T-helper 17 cell (primary cell): ENCODE measurements at regions not wholly inside any gene's neighbourhood (a gene's known extent, or its start where the extent isn't known, plus 50 kb on each side); places are given as distances from the start of the nearest gene placed in this dataset.

Experiments used
- ATAC-seq: fragments of 150-1000 bp; cut with Tn5 transposase; 2 replicates; pipeline ENCODE4 v1.10.0; 2021; ENCODE audit warnings: mild to moderate bottlenecking, moderate library complexity
- DNase-seq, 3 donors: peaks; one replicate each; pipeline versions ENCODE4 v3.0.0 to v3.0.0-alpha.2; 2020 to 2021
- H3K9me3 ChIP-seq: one replicate; pipeline ENCODE4 v1.7.0; 2013; ENCODE audit warnings: low read length, mild to moderate bottlenecking; ENCODE audit not compliant: control insufficient read depth, poor library complexity, severe bottlenecking
- H3K27ac Mint-ChIP-seq: one replicate; pipeline ENCODE4 v1.8.0; 2022; ENCODE audit warnings: mild to moderate bottlenecking, moderate library complexity, mixed read lengths
- H3K27me3 Mint-ChIP-seq: one replicate; pipeline ENCODE4 v1.8.0; 2022; ENCODE audit warnings: mixed read lengths
- H3K36me3 Mint-ChIP-seq: one replicate; pipeline ENCODE4 v1.8.0; 2022; ENCODE audit warnings: low read depth, mixed read lengths
- H3K4me1 Mint-ChIP-seq: one replicate; pipeline ENCODE4 v1.8.0; 2022; ENCODE audit warnings: mild to moderate bottlenecking, mixed read lengths
- H3K4me3 Mint-ChIP-seq: one replicate; pipeline ENCODE4 v1.8.0; 2022; ENCODE audit warnings: mild to moderate bottlenecking, moderate library complexity, mixed read lengths

DNA sequence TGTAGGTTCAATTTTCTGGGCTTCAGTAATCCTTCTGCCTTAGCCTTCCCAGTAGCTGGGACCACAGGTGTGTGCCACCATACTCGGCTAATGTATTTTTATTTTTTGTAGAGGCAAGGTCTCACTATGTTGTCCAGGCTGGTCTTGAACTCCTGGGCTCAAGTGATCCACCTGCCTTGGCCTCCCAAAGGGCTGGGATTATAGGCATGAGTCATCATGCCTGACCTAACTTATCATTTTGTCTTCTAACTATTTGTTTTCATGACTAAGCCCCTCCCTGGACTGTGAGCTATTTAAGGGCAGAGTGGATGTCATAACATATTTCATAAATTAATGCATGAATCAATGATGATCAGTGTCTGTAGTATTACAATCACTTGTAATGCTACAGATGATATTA lies 56.1 kb upstream of the PIAS1 start:
- H3K4me3 Mint-ChIP-seq = no peak overlapping the region
- no peak for DNase-seq
- no peaks in the 10 kb centered on the region for H3K4me1 Mint-ChIP-seq
- H3K36me3 Mint-ChIP-seq = no peaks in the 10 kb centered on the region
- peaks cover 14% of the 10 kb centered on the region for H3K27me3 Mint-ChIP-seq
- H3K27ac Mint-ChIP-seq = no peak overlapping the region
- H3K9me3 ChIP-seq = peaks cover 2% of the 10 kb centered on the region
- ATAC-seq = no peak

DNA sequence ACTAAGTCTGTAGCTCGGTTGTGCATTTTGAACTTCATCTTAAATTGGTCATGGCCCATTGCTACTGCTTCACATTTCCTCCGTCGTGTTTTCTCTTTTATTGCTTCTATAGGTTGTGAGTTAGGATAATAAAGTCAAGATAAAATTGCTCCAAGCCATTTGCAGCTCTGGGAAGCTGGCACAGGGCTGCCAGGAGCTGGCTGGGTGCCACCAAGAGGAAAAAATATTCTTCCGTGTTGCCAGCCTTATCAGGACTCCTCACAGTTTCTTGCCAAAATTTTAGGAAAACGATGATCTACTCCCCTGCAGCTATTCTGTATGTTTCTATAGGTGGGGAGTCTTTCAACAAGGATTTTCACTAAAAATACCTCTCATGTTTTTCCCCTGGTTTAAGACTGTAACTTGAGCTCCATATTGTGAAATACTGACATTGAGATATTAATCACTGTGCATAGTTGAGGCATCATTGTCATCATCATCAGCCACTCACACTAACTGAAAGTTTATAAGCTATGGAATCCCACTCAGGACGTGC lies 55.4 kb upstream of the PIAS1 start:
- H3K4me3 Mint-ChIP-seq = no peak overlapping the region
- H3K4me1 Mint-ChIP-seq = no peaks in the 10 kb centered on the region
- peaks cover 2% of the 10 kb centered on the region for H3K9me3 ChIP-seq
- ATAC-seq = no peak
- H3K36me3 Mint-ChIP-seq = no peaks in the 10 kb centered on the region
- DNase-seq = no peak
- H3K27ac Mint-ChIP-seq = no peak overlapping the region
- H3K27me3 Mint-ChIP-seq = peaks cover 14% of the 10 kb centered on the region

DNA sequence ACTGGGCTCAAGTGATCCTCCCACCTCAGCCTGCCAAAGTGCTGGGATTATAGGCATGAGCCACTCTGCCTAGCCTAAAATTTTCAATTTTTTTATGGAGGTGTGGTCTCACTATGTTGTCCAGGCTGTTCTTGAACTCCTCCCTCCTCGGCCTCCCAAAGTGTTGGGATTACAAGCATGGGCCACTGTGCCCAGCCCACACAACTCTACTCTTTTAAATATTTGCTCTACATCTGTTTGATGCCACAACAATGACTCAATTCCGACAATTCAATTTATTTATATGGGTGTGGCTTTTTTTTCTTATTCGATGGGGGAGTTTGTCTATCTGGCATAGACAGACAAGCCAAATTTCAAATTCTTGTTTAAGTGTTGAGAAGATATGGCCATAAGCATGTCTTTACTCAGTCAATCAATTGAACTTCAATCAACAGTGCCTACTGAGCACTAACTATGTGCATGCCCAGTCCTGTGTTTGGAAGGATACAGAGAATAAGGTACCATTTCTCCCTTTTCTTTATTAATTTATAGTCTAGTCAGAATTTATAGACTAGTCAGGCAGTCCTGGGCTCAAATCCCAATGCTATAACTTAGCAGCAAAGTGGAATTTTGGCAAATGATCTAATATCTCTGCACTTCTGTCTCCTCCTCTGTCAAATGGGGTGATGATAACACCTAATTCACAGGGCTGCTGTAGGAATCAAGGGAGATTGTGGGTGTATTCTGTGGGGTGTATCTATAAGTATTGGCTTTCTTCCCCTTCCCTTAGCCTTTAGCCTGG lies 54.6 kb upstream of the PIAS1 start:
- H3K27ac Mint-ChIP-seq = no peak overlapping the region
- H3K4me1 Mint-ChIP-seq = no peaks in the 10 kb centered on the region
- H3K4me3 Mint-ChIP-seq = no peak overlapping the region
- peaks cover 4% of the 10 kb centered on the region for H3K36me3 Mint-ChIP-seq
- DNase-seq = no peak
- H3K27me3 Mint-ChIP-seq = peaks cover 19% of the 10 kb centered on the region
- peaks cover 2% of the 10 kb centered on the region for H3K9me3 ChIP-seq
- no peak for ATAC-seq

DNA sequence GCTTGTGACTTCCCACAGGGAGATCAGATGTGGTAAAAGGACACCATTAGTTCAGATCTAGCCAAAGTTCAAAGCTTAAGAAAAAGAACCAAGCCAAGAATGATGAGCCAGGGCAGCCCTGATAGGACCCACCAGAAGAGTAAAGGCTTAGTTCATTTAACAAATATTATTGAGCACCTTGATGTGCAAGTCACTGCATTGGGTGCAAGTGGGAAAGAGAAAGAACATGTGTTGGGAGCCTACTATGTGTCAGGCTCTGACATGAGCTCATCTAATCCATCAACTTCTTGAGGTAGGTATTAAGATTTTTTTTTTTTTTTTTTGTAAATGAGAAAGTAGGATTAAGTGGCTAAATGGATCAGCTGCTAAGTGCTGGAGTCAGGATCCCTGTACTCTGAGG lies 53.4 kb upstream of the PIAS1 start:
- no peaks in the 10 kb centered on the region for H3K4me1 Mint-ChIP-seq

DNA sequence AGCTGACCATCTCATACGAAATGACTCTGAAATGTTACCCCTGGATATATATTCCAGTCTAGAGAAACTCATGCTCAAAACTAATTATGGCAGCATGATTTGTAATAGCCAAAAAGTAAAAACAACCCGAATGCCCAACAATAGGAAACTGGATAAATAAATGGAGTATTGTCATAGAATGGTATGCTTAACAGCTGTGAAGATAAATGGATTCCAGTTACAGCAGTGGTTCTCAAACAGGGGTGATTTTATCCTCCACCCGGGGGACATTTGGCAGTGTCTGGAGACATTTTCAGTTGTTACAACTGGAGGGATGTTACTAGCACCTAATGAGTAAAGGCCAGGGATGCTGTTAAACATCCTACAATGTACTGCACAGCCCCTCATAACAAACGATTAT lies 52.3 kb upstream of the PIAS1 start:
- Mint-ChIP-seq H3K4me3 (no peak overlapping the region), H3K36me3 (peaks cover 4% of the 10 kb centered on the region), H3K27ac (no peak overlapping the region), H3K27me3 (peaks cover 19% of the 10 kb centered on the region), H3K4me1 (no peaks in the 10 kb centered on the region)
- peaks cover 2% of the 10 kb centered on the region for H3K9me3 ChIP-seq
- ATAC-seq (no peak), DNase-seq (no peak)

More for the DNA sequence above, 53.4 kb upstream of the PIAS1 start:
- no peak for DNase-seq
- no peak for ATAC-seq
- Mint-ChIP-seq H3K27ac (no peak overlapping the region), H3K36me3 (peaks cover 4% of the 10 kb centered on the region), H3K4me3 (no peak overlapping the region), H3K27me3 (peaks cover 19% of the 10 kb centered on the region)
- H3K9me3 ChIP-seq = peaks cover 2% of the 10 kb centered on the region

DNA sequence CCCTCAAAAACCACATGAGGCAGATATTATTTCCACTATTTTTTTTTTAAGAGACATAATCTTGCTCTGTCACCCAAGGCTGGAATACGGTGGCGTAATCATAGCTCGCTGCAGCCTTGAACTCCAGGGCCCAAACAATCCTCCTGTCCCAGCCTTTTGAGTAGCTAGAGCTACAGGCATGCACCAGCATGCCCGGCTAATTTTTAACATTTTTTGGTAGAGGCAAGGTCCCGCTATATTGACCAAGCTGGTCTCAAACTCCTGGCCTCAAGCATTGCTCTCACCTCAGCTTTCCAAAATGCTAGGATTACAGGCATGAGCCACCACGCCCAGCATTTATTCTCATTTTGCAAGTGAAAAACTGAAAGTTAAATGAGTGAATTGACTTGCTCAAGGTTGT lies 50.8 kb upstream of the PIAS1 start:
- peaks cover 19% of the 10 kb centered on the region for H3K27me3 Mint-ChIP-seq
- peaks cover 2% of the 10 kb centered on the region for H3K9me3 ChIP-seq
- DNase-seq (no peak), ATAC-seq (no peak)
- H3K4me1 Mint-ChIP-seq = no peaks in the 10 kb centered on the region
- H3K27ac Mint-ChIP-seq = no peak overlapping the region
- no peak overlapping the region for H3K4me3 Mint-ChIP-seq
- peaks cover 4% of the 10 kb centered on the region for H3K36me3 Mint-ChIP-seq
